Mesodermal cell (in vitro differentiated cells): ENCODE measurements at regions not wholly inside any gene's neighbourhood (a gene's known extent, or its start where the extent isn't known, plus 50 kb on each side); places are given as distances from the start of the nearest gene placed in this dataset.
"Not testable (repeated sequence)": the region's sequence is repeated elsewhere in the genome, so short reads cannot be mapped to it uniquely, and the experiment has no call there.

Experiments
- H3K27ac ChIP-seq: 2 replicates; pipeline ENCODE4 v1.7.0; 2013; ENCODE audit warnings: mild to moderate bottlenecking, low read depth, low read length, moderate library complexity; ENCODE audit not compliant: severe bottlenecking
- H3K36me3 ChIP-seq: 2 replicates; pipeline ENCODE4 v1.7.1; 2013; ENCODE audit warnings: mild to moderate bottlenecking, low read length, moderate library complexity; ENCODE audit not compliant: control insufficient read depth, insufficient read depth
- H3K4me1 ChIP-seq: one replicate; pipeline ENCODE4 v1.7.1; 2013; ENCODE audit warnings: mild to moderate bottlenecking, low read length; ENCODE audit not compliant: insufficient read depth, control insufficient read depth, poor library complexity, severe bottlenecking
- H3K4me3 ChIP-seq: 2 replicates; pipeline ENCODE4 v1.7.0; 2013; ENCODE audit warnings: low read length, control low read depth, mild to moderate bottlenecking; ENCODE audit not compliant: insufficient read depth, poor library complexity, severe bottlenecking; ENCODE audit errors: extremely low read depth
- H3K9me3 ChIP-seq: 2 replicates; pipeline ENCODE4 v1.7.1; 2013; ENCODE audit warnings: mild to moderate bottlenecking, low read length, moderate library complexity; ENCODE audit not compliant: control insufficient read depth
- WGBS, 2 experiments: methylation state at CpG; one replicate each; pipeline ENCODE4 v1.1.5; 2013; ENCODE audit warnings: missing lambda C conversion rate in 2 of 2; ENCODE audit not compliant: insufficient coverage in 2 of 2; 5-methylcytosine and 5-hydroxymethylcytosine counted together

- H3K27ac ChIP-seq: no peak overlapping the region
- 90 to 100% methylated on average over 2 of the region's 2 CpGs for WGBS, 2 experiments
Observed at GRCh38 chr2:228372212-228372611, 190.7 kb upstream of the SPHKAP start.

DNA sequence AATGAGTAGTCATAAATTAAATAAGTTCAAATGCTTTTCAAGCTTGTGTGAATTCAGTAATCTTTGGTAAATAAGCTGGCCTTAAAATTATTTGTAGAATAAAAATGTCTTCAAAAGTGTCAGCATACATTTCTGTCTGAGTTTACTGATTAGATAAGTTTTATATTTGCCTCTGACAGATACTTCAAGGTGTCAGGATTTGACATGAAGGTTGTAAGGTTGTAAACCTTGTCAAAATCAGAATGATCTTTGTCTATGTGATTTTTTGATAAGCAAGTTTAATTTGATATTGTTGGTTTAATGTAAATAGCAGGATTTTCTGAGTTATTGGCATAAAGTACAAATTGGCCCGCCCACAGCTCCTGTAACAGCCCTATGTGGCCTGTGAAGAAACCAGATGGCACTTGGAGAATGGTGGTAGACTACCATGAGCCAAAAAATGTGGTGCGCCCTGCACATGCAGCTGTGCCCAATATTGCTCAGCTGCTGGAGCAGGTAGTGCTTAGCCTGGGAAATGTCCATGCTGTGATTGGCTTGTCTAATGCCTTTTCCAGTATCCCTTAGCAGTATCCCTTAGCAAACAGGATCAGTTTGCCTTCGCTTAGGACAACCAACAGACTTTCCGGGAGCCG is 188.0 kb upstream of the SPHKAP start:
- Histone ChIP-seq H3K4me3 (no peak overlapping the region), H3K9me3 (no peaks in the 10 kb centered on the region), H3K36me3 (no peaks in the 10 kb centered on the region), H3K27ac (no peak overlapping the region), H3K4me1 (no peaks in the 10 kb centered on the region)
- WGBS, 2 experiments: 95 to 100% methylated on average over 2 to 4 of the region's 5 CpGs

More at GRCh38 chr2:228372212-228372611, 190.7 kb upstream of the SPHKAP start:
- Histone ChIP-seq H3K4me3 (no peak overlapping the region), H3K36me3 (no peaks in the 10 kb centered on the region), H3K4me1 (no peaks in the 10 kb centered on the region), H3K9me3 (no peaks in the 10 kb centered on the region)

DNA sequence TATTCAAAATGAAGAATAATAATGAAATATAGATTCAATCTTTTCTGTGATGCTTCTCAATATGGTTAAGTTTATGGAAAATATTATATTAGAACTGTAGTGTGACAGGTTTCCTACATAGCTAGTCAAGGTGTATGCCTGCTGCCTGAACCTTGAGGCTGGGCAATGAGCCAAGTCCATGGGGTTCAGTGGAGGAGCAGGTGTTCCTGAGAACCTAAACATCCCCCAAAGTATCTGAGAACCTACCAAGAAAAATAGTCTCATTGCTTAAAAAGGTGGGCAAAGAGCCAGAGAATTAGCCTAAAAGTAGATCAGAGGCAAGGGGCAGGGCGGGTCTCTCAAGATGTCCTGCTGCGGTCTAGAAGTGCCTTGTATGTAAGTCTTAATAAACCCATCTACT is 185.9 kb upstream of the SPHKAP start:
- WGBS, 2 experiments: 100% methylated on average over 1 of the region's 2 CpGs; no CpG with 5 or more reads in 1 of the 2 experiments
- no peaks in the 10 kb centered on the region for H3K36me3 ChIP-seq
- H3K4me3 ChIP-seq: no peak overlapping the region
- no peaks in the 10 kb centered on the region for H3K4me1 ChIP-seq
- no peaks in the 10 kb centered on the region for H3K9me3 ChIP-seq
- H3K27ac ChIP-seq: no peak overlapping the region

DNA sequence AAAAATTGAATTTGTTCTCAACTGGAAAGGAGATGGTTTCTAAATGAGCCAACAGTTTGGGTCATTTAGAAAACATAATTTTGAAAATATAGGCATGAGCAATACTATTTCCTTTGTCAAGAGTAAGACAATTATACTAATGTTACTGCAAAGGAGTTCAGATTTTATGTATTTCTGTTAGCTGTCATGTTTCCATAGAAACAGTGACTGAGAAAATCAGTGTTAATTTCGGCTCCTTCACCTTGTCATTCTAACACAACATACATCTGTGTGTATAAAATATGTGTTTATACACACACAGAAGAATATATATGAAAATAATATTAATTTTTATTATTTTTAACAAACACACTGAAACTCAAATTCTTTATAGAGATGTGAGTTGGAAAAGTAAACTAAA is 178.0 kb upstream of the SPHKAP start:
- WGBS, 2 experiments: no CpG with 5 or more reads among the region's 1 CpG
- Histone ChIP-seq H3K9me3 (no peaks in the 10 kb centered on the region), H3K36me3 (no peaks in the 10 kb centered on the region), H3K4me3 (no peak overlapping the region), H3K27ac (no peak overlapping the region), H3K4me1 (no peaks in the 10 kb centered on the region)

DNA sequence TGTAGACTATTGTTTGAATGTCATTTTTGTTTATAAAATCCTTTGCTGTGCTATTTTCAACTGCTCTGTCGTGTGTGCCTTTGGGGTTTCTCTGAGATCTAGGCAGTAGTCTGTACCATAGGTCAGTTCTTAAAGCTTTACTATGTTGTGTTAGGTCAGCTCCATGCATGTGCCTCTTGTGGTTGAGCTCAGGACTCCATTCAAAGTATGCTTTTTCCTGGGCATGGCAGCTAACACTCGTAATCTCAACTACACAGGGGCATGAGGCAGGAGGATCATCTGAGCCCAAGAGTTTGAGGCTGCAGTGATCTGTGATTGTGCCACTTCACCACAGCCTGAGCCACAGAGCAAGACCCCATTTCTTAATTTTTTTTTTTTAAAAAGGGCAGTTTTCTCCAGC is 174.4 kb upstream of the SPHKAP start:
- no peaks in the 10 kb centered on the region for H3K9me3 ChIP-seq
- H3K4me1 ChIP-seq: no peaks in the 10 kb centered on the region
- no peak overlapping the region for H3K4me3 ChIP-seq
- H3K27ac ChIP-seq: no peak overlapping the region
- 91 to 100% methylated on average over 2 of the region's 2 CpGs for WGBS, 2 experiments
- no peaks in the 10 kb centered on the region for H3K36me3 ChIP-seq

DNA sequence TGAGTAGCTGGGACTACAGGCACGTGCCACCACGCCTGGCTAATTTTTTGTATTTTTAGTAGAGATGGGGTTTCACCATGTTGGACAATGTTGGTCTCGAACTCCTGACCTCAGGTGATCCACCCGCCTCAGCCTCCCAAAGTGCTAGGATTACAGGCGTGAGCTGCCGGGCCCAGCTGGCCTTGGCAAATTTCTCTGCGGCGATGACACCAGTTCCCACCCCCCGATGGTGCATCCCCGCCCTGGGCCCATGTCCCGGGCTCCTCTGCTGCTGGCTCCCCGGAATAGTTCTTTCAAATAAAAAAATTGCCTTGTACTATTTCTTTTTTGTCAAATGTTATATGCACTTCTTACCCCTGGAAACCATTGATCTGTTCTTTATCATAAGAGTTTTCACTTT is 171.5 kb upstream of the SPHKAP start:
- WGBS, 2 experiments: 75 to 99% methylated on average over 7 to 10 of the region's 12 CpGs
- H3K4me1 ChIP-seq, H3K4me3 ChIP-seq, H3K36me3 ChIP-seq, H3K9me3 ChIP-seq, H3K27ac ChIP-seq: not testable (repeated sequence)

DNA sequence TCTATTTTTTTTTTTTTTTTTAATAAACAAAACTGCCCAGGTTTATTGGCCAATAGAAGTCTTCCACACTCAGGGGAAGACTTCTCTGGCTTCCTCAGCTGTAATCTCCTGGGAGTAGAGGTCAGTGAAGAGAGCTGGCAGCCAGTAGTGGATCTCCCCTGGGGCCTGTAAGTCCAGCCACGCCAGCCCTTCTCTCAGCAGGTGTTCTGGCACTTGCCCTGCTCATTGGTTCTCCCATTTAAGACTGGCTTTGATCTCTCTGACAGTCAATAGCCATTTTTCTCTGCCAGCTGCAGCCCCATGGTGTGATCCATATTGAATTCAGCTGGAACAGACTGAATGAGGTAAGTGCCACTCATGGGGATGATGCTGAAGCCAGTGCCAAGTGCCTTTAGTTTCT is 170.6 kb upstream of the SPHKAP start:
- H3K4me1 ChIP-seq: no peaks in the 10 kb centered on the region
- H3K27ac ChIP-seq: no peak overlapping the region
- 55% methylated on average over 1 of the region's 1 CpG; no CpG with 5 or more reads in 1 of the 2 experiments for WGBS, 2 experiments
- H3K9me3 ChIP-seq: no peaks in the 10 kb centered on the region
- H3K36me3 ChIP-seq: no peaks in the 10 kb centered on the region
- H3K4me3 ChIP-seq: no peak overlapping the region

DNA sequence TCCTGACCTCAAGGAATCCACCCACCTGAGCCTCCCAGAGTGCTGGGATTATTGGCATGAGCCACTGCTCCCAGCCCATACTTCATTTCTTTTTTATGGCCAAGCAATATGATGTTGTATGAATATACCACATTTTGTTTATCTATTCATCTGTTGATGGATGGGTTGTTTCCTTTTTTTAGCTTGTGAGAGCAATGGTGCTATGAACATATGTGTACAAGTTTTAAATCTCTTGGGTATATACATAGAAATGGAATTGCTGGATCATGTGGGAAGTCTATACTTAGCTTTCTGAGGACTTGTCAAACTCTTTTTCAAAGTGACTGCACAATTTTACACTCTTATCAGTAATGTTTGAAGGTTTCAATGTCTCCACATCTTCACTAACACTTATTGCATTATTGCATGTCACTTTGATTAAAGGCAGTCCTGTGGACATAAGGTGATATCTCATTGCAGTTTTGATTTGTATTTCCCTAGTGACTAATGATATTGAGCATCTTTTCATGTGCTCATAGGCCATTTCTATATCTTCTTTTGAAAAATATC is 167.1 kb upstream of the SPHKAP start:
- Histone ChIP-seq H3K36me3 (no peaks in the 10 kb centered on the region), H3K9me3 (no peaks in the 10 kb centered on the region), H3K27ac (no peak overlapping the region)

DNA sequence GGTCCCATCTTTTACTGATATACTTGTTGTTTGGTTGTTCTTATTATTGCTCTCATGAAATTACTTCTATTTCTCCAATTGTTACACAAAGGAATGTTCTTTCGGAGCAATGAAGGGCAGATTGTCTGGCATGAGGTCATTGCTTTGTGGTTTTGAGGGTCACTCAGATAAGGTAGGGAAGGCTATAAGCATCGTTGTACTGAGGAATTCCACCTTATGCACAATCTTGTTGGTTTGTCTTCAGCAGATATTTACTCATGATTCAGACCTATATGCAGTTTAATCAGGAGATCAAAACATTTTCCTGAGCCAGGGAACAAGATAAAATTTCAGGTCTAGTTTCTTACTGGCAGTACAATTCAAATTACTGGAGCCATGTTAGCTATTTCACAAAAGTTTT is 163.0 kb upstream of the SPHKAP start:
- WGBS, 2 experiments: 83% methylated on average over 1 of the region's 2 CpGs; no CpG with 5 or more reads in 1 of the 2 experiments
- Histone ChIP-seq H3K36me3 (no peaks in the 10 kb centered on the region), H3K4me3 (no peak overlapping the region), H3K9me3 (peaks cover 2% of the 10 kb centered on the region), H3K27ac (no peak overlapping the region), H3K4me1 (no peaks in the 10 kb centered on the region)

More for the DNA sequence above, 167.1 kb upstream of the SPHKAP start:
- Histone ChIP-seq H3K4me3 (no peak overlapping the region), H3K4me1 (no peaks in the 10 kb centered on the region)

DNA sequence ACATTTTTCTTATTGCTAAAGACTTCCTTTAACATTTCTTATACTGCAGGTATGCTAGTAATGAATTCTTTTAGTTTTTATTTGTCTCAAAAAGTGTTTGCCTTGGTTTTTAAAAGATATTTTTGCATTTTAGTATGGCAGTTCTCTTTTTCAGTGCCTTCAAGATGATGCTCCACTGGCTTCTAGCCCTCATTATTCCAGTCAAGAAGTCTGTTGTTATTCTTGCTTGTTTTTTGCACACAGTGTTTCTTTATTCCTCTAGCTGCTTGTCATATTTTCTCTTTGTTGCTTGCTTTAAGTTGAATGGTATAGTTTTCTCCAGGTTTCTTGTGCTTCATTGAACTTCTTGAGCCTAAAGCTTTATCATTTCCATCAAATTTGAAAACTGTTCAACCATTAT is 158.0 kb upstream of the SPHKAP start:
- Histone ChIP-seq H3K4me1 (no peaks in the 10 kb centered on the region), H3K9me3 (peaks cover 3% of the 10 kb centered on the region), H3K27ac (no peak overlapping the region), H3K4me3 (no peak overlapping the region), H3K36me3 (no peaks in the 10 kb centered on the region)

- no peaks in the 10 kb centered on the region for H3K4me1 ChIP-seq
- no peaks in the 10 kb centered on the region for H3K36me3 ChIP-seq
- H3K27ac ChIP-seq: no peak overlapping the region
- H3K9me3 ChIP-seq: peaks cover 4% of the 10 kb centered on the region
- no CpG with 5 or more reads among the region's 2 CpGs for WGBS, 2 experiments
- no peak overlapping the region for H3K4me3 ChIP-seq
Observed at GRCh38 chr2:228334180-228334579, 152.7 kb upstream of the SPHKAP start.
